Mesodermal cell (in vitro differentiated cells): ENCODE measurements at regions not wholly inside any gene's neighbourhood (a gene's known extent, or its start where the extent isn't known, plus 50 kb on each side); places are given as distances from the start of the nearest gene placed in this dataset.

ENCODE experiments used
- H3K27ac ChIP-seq: 2 replicates; pipeline ENCODE4 v1.7.0; 2013; ENCODE audit warnings: mild to moderate bottlenecking, low read depth, low read length, moderate library complexity; ENCODE audit not compliant: severe bottlenecking
- H3K36me3 ChIP-seq: 2 replicates; pipeline ENCODE4 v1.7.1; 2013; ENCODE audit warnings: mild to moderate bottlenecking, low read length, moderate library complexity; ENCODE audit not compliant: control insufficient read depth, insufficient read depth
- H3K4me1 ChIP-seq: one replicate; pipeline ENCODE4 v1.7.1; 2013; ENCODE audit warnings: mild to moderate bottlenecking, low read length; ENCODE audit not compliant: insufficient read depth, control insufficient read depth, poor library complexity, severe bottlenecking
- H3K4me3 ChIP-seq: 2 replicates; pipeline ENCODE4 v1.7.0; 2013; ENCODE audit warnings: low read length, control low read depth, mild to moderate bottlenecking; ENCODE audit not compliant: insufficient read depth, poor library complexity, severe bottlenecking; ENCODE audit errors: extremely low read depth
- H3K9me3 ChIP-seq: 2 replicates; pipeline ENCODE4 v1.7.1; 2013; ENCODE audit warnings: mild to moderate bottlenecking, low read length, moderate library complexity; ENCODE audit not compliant: control insufficient read depth
- WGBS, 2 experiments: methylation state at CpG; one replicate each; pipeline ENCODE4 v1.1.5; 2013; ENCODE audit warnings: missing lambda C conversion rate in 2 of 2; ENCODE audit not compliant: insufficient coverage in 2 of 2; 5-methylcytosine and 5-hydroxymethylcytosine counted together

DNA sequence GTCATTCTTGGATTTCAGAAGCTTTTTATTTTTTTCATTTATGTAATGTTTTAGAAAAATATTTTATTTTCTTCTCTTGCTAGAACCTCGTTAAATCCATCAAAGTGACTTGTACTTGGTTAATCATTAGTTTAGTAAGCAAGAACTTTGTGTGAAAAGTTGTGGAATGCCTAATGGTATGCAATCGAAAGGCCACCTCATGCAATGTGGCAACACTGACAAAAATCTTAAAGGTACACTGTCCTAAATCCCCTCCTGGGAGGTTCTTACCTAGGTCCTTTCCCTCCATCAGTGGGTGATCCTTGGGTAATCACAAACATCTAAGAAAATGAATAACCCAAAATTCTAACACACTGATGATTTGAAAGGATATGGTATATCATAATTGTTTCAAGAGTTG, 304.2 kb downstream of the DNAH5 start:
- no peak overlapping the region for H3K27ac ChIP-seq
- no peaks in the 10 kb centered on the region for H3K4me1 ChIP-seq
- H3K36me3 ChIP-seq = no peaks in the 10 kb centered on the region
- no CpG with 5 or more reads among the region's 2 CpGs for WGBS, 2 experiments
- H3K9me3 ChIP-seq = no peaks in the 10 kb centered on the region
- H3K4me3 ChIP-seq = no peak overlapping the region

DNA sequence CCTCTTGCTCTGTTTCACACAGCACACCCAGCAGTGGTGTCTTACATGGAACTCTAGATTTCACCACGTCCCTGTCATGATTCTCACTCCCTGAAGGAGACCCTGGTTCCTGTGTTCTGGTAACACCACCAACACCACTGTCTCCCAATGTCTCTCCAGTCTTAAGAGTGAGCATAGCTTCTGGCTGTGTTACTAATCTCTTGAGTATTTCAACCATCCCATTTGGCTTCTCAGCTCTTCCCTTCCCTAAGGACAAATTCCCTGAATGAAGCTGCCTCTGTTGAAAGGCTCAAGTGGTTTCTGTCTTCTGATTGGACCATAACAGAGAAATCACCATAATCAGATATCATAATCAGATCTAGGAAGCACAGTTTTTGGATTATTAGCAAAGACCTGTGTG, 311.8 kb downstream of the DNAH5 start:
- Histone ChIP-seq H3K9me3 (no peaks in the 10 kb centered on the region), H3K27ac (no peak overlapping the region), H3K36me3 (no peaks in the 10 kb centered on the region), H3K4me3 (no peak overlapping the region), H3K4me1 (peaks cover 8% of the 10 kb centered on the region)
- 57% methylated on average over 1 of the region's 1 CpG; no CpG with 5 or more reads in 1 of the 2 experiments for WGBS, 2 experiments

DNA sequence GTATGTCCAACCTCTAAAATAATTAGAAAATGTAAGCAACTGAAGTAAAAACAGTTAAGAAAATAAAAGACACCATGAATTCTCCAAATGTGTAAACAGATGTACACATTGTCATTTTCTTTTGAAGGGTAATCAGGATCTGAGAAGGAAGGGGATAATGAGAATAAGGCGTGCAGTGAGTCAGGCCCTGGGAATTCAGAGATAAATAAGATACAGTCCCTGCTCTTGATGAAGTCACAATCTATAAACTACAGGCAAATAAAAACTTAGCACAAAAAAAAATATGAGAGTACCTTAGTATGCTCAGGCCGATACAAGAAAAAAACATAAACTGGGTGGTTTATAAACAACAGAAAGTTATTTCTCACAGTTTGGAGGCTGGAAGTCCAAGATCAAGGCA, 315.3 kb downstream of the DNAH5 start:
- no peak overlapping the region for H3K27ac ChIP-seq
- H3K4me1 ChIP-seq = peaks cover 8% of the 10 kb centered on the region
- no peak overlapping the region for H3K4me3 ChIP-seq
- no peaks in the 10 kb centered on the region for H3K36me3 ChIP-seq
- WGBS, 2 experiments = 100% methylated on average over 1 of the region's 2 CpGs; no CpG with 5 or more reads in 1 of the 2 experiments
- H3K9me3 ChIP-seq = no peaks in the 10 kb centered on the region

DNA sequence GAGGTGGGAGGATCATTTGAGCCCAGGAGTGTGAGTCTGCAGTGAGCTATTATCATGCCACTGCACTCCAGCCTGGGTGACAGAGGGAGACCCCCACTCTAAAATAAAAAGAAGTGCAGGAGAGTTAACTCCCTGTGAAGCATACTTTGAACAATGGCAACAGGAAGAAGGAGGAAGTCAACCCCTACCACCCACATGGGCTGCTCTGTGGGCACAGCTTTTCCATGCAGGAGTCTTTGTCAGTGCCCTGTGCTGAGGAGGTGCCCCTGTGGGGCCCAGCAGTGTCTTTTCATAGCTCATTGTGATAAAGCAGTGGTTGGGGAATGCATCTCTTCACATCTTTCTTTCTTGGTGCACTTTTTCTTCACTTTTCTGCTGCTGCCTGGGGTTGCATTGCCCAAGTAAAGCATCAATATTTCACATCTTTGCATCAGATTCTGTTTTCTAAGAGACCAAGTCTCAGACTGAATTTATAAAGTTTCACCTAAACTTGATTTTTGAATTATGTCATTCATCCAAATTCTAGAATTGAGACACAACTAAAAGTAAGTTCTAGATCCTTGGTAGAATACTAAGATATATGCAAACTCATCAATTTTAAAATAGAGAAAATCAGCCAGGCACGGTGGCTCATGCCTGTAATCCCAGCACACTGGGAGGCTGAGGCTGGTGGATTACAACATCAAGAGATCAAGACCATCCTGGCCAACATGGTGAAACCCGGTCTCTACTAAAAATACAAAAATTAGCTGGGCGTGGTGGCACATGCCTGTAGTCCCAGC, 316.6 kb downstream of the DNAH5 start:
- no peaks in the 10 kb centered on the region for H3K36me3 ChIP-seq
- peaks cover 2% of the 10 kb centered on the region for H3K4me1 ChIP-seq
- no peak overlapping the region for H3K27ac ChIP-seq
- H3K4me3 ChIP-seq = no peak overlapping the region
- no peaks in the 10 kb centered on the region for H3K9me3 ChIP-seq
- 86% methylated on average over 1 of the region's 3 CpGs; no CpG with 5 or more reads in 1 of the 2 experiments for WGBS, 2 experiments

GRCh38 chr5:13625616-13626198, 318.8 kb downstream of the DNAH5 start:
- WGBS, 2 experiments = no CpG with 5 or more reads among the region's 1 CpG
- H3K27ac ChIP-seq = no peak overlapping the region
- H3K36me3 ChIP-seq = no peaks in the 10 kb centered on the region
- H3K9me3 ChIP-seq = no peaks in the 10 kb centered on the region
- peaks cover 6% of the 10 kb centered on the region for H3K4me1 ChIP-seq
- no peak overlapping the region for H3K4me3 ChIP-seq

GRCh38 chr5:13624283-13625074, 320.0 kb downstream of the DNAH5 start:
- WGBS, 2 experiments = 90 to 97% methylated on average over 4 to 5 of the region's 6 CpGs

GRCh38 chr5:13613621-13614020, 330.9 kb downstream of the DNAH5 start:
- Histone ChIP-seq H3K4me1 (no peaks in the 10 kb centered on the region), H3K4me3 (no peak overlapping the region), H3K27ac (no peak overlapping the region), H3K9me3 (peaks cover 4% of the 10 kb centered on the region), H3K36me3 (no peaks in the 10 kb centered on the region)
- 88 to 90% methylated on average over 8 of the region's 8 CpGs for WGBS, 2 experiments

More at GRCh38 chr5:13624283-13625074, 320.0 kb downstream of the DNAH5 start:
- Histone ChIP-seq H3K36me3 (no peaks in the 10 kb centered on the region), H3K27ac (no peak overlapping the region), H3K4me3 (no peak overlapping the region), H3K4me1 (peaks cover 6% of the 10 kb centered on the region), H3K9me3 (no peaks in the 10 kb centered on the region)

DNA sequence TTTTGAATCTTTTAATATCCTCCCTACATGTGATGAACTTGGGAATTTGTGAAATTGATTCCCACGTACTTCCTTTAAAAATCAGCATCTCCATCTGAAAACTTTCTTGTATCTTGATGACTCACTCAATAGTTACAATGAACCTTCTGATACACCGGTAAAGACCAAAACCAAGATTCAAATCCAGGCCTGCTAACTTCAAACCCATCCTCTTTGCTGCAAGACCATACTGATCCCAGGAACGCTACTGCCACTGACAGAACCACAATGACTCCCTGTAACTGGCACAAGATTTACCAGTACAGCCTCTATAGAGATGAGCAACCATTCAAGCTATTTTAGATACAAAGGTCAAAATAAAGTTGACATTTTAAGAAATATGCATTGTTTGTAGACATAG, 332.9 kb downstream of the DNAH5 start:
- no peaks in the 10 kb centered on the region for H3K36me3 ChIP-seq
- 88 to 93% methylated on average over 1 to 3 of the region's 3 CpGs for WGBS, 2 experiments
- no peak overlapping the region for H3K4me3 ChIP-seq
- H3K27ac ChIP-seq = no peak overlapping the region
- no peaks in the 10 kb centered on the region for H3K4me1 ChIP-seq
- peaks cover 2% of the 10 kb centered on the region for H3K9me3 ChIP-seq

- no peaks in the 10 kb centered on the region for H3K36me3 ChIP-seq
- WGBS, 2 experiments = 65 to 80% methylated on average over 2 to 4 of the region's 4 CpGs
These were observed 335.0 kb downstream of the DNAH5 start for GRCh38 chr5:13609504-13609903.

DNA sequence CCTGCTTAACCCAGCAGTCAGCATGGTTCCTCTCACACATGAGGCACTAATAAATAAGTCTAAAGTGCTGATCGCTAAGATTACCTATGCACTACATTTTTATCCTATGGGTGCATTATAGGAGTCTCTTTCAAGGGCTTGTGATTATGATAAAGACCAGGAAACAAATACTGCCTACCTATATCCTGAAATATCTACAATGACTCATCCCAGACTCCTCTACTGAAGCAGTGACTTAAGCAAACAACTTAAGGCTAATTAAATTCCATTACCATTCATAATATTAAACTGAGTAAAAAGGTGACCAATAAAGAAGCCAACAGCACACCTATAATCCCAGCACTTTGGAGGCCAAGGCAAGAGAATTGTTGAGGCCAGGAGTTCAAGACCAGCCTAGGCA, 338.4 kb downstream of the DNAH5 start:
- no peaks in the 10 kb centered on the region for H3K9me3 ChIP-seq
- H3K36me3 ChIP-seq = no peaks in the 10 kb centered on the region
- H3K4me3 ChIP-seq = no peak overlapping the region
- WGBS, 2 experiments = 80% methylated on average over 1 of the region's 1 CpG; no CpG with 5 or more reads in 1 of the 2 experiments
- no peak overlapping the region for H3K27ac ChIP-seq
- peaks cover 7% of the 10 kb centered on the region for H3K4me1 ChIP-seq

More at GRCh38 chr5:13609504-13609903, 335.0 kb downstream of the DNAH5 start:
- H3K4me1 ChIP-seq = no peaks in the 10 kb centered on the region
- no peak overlapping the region for H3K4me3 ChIP-seq
- H3K9me3 ChIP-seq = no peaks in the 10 kb centered on the region
- no peak overlapping the region for H3K27ac ChIP-seq
